GM12872 (cell line): ENCODE measurements at regions not wholly inside any gene's neighbourhood (a gene's known extent, or its start where the extent isn't known, plus 50 kb on each side); places are given as distances from the start of the nearest gene placed in this dataset.

Source experiments
- CTCF ChIP-seq: IDR thresholded peaks from 3 replicates; pipeline ENCODE4 v1.5.1; 2011; ENCODE audit warnings: low read depth, mild to moderate bottlenecking, low read length, moderate library complexity; ENCODE audit not compliant: insufficient read depth

DNA sequence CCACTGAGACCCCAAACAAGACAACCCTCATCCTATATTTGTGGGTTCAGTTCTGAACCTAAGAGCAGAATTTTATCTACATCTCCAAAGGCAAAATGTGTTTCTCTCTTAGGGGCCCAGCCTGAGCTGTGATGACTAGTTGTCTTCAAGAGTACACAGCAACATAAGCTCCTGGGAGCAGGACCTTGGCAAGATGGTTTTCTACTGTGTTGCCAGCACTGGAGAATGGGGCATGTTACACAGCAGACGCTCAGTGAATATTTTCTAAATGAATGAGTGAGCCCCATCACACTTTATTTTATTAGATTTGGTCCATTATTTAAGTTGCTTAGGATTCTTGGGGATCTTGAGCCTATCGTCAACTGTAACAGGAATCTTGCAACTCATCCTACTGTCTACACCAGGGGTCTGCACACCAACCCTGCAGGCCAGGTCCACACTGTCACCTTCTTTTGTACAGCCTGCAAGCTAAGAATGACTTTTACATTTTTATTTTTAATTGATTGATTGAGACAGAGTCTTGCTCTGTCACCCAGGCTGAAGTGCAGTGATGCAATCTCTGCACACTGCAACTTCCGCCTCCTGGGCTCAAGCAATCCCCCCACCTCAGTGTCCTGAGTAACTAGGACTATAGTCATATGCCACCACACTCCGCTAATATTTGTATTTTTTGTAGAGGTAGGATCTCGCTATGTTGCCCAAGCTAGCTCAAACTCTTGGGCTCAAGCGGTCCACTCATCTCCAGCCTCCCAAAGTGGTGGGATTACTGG lies 347.1 kb downstream of the FGFR2 start:
- no peak for TF ChIP-seq CTCF

DNA sequence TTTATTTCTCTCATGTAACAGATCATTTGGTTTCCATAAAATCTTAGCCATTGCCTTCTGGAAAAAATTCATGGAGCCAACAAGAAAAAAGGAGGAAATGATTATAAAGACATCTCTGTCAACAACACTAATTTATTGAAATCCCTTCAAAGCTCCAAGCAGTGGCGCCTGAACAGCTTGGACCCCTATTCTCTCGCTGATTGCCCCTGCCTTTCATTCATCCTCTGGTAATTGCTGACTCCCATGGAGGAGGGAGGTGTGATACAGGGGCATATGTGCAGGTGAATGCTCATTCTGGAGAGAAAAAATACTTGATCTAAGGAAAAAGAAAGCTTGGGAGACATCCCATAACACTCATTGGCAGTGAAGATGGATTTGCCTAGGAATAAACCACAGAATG lies 345.5 kb downstream of the FGFR2 start:
- TF ChIP-seq CTCF, result no peak

- TF ChIP-seq CTCF, result no peak
Measured at GRCh38 chr10:121260377-121260776, 337.9 kb downstream of the FGFR2 start.

- no peak for TF ChIP-seq CTCF
Measured at GRCh38 chr10:121261665-121262064, 336.6 kb downstream of the FGFR2 start.

DNA sequence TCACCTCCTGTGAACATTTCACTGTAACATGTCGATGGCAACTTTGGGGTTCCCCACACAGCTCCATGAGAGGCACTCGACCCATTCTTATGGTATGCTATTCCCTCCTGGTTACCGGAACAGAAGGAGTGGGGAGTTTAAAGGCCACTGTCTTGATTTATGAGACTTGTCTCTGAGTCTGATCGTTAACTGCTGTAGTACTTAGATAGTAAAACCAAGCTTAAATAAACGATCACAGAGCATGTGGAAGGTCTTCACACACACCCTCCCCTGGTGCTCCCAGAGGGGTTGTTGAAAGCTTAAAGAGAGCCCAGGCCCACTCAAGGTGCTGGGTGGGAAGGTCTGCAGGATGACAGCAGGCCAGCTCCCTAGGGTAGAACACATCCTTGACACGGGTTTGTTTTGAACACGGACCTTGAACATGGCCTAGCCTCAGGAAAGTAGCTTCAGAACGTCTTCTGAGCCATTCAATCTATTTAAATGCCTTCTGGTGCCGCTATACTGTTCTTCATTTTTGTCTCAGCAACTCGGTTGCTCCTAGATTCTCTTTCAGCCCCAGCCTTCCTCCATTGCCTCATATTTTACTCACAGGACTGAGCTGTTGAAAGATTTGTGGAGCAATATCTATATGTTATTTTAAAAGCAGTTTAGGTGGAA lies 335.3 kb downstream of the FGFR2 start:
- TF ChIP-seq CTCF, result no peak

DNA sequence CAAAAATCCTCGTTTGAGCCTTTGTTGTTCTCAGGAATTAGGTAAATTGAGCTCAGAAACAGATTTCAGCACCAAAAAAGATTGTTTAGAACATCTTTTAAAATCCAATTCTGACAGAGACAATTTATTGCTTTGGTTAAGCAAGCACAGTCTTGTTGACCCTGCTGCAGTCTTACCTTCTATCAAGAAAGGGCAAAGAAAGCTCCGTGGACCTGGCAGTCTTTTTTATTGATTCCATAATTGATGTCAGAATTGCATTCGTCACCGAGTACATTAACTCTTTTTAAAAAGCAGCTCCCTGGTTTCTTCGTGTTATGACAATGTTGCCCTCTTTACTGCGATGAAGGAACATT lies 334.8 kb downstream of the FGFR2 start:
- no peak for TF ChIP-seq CTCF

GRCh38 chr10:121265360-121266123 lies 332.7 kb downstream of the FGFR2 start:
- no peak for TF ChIP-seq CTCF
